Stimulated activated naive CD8-positive, alpha-beta T cell treated with anti-CD3 and anti-CD28 coated beads, Interleukin-15, Interleukin-2, amounts not matched to agents 100 U/mL and 50 U/mL, for 24 hours (primary cell): ENCODE measurements at regions not wholly inside any gene's neighbourhood (a gene's known extent, or its start where the extent isn't known, plus 50 kb on each side); places are given as distances from the start of the nearest gene placed in this dataset.

Experiments used
- ATAC-seq: fragments of 150-1000 bp; cut with Tn5 transposase; one replicate; pipeline ENCODE4 v1.10.0; 2021
- DNase-seq: peaks from one replicate; pipeline ENCODE4 v3.0.0; 2021

- ATAC-seq (no peak), DNase-seq (no peak)
Observed at GRCh38 chr2:147356157-147356556, 488.7 kb upstream of the ACVR2A start.

GRCh38 chr2:147355706-147356105 is 489.1 kb upstream of the ACVR2A start:
- no peak for DNase-seq
- no peak for ATAC-seq

- ATAC-seq, result no peak
Observed at GRCh38 chr2:147353072-147353381, 491.8 kb upstream of the ACVR2A start.

GRCh38 chr2:147352264-147353071 is 492.4 kb upstream of the ACVR2A start:
- ATAC-seq (no peak), DNase-seq (no peak)

More at GRCh38 chr2:147353072-147353381, 491.8 kb upstream of the ACVR2A start:
- DNase-seq, result no peak

- no peak for DNase-seq
- ATAC-seq, result no peak
Observed at GRCh38 chr2:147351784-147352183, 493.0 kb upstream of the ACVR2A start.

- DNase-seq (no peak), ATAC-seq (no peak)
Observed at GRCh38 chr2:147348931-147349555, 495.8 kb upstream of the ACVR2A start.

- DNase-seq (no peak), ATAC-seq (no peak)
Observed at GRCh38 chr2:147346142-147346541, 498.7 kb upstream of the ACVR2A start.

GRCh38 chr2:147345246-147345645 is 499.6 kb upstream of the ACVR2A start:
- DNase-seq (no peak), ATAC-seq (no peak)

GRCh38 chr2:147342329-147342728 is 502.5 kb upstream of the ACVR2A start:
- ATAC-seq (no peak), DNase-seq (no peak)

- no peak for ATAC-seq
- peak; percentile 40 for DNase-seq
Observed at GRCh38 chr2:147331790-147332419, 512.9 kb upstream of the ACVR2A start.

- ATAC-seq, result no peak
Observed at GRCh38 chr2:147330925-147331324, 513.9 kb upstream of the ACVR2A start.

GRCh38 chr2:147327613-147328012 is 517.2 kb upstream of the ACVR2A start:
- peak; percentile 8 for DNase-seq
- ATAC-seq, result peak; percentile 69

More at GRCh38 chr2:147330925-147331324, 513.9 kb upstream of the ACVR2A start:
- DNase-seq, result no peak

- ATAC-seq, result no peak
Observed at GRCh38 chr2:147325990-147326389, 518.8 kb upstream of the ACVR2A start.

GRCh38 chr2:147320146-147320545 is 524.7 kb upstream of the ACVR2A start:
- no peak for ATAC-seq
- no peak for DNase-seq

More at GRCh38 chr2:147325990-147326389, 518.8 kb upstream of the ACVR2A start:
- DNase-seq, result no peak

- DNase-seq (no peak), ATAC-seq (no peak)
Observed at GRCh38 chr2:147311058-147311430, 533.8 kb upstream of the ACVR2A start.

GRCh38 chr2:147310335-147311057 is 534.3 kb upstream of the ACVR2A start:
- DNase-seq, result no peak
- ATAC-seq, result no peak

GRCh38 chr2:147297820-147298219 is 547.0 kb upstream of the ACVR2A start:
- DNase-seq (no peak), ATAC-seq (peak; percentile 68)

- ATAC-seq (no peak), DNase-seq (no peak)
Observed at GRCh38 chr2:147294825-147295392, 549.9 kb upstream of the ACVR2A start.

GRCh38 chr2:147293991-147294824 is 550.6 kb upstream of the ACVR2A start:
- no peak for DNase-seq
- ATAC-seq, result peak; percentile 53

GRCh38 chr2:147288131-147288530 is 556.7 kb upstream of the ACVR2A start:
- peak; percentile 77 for ATAC-seq

GRCh38 chr2:147275943-147276342 is 568.9 kb upstream of the ACVR2A start:
- ATAC-seq (no peak), DNase-seq (no peak)

More at GRCh38 chr2:147288131-147288530, 556.7 kb upstream of the ACVR2A start:
- DNase-seq, result no peak
